ENCODE measurements at regions not wholly inside any gene's neighbourhood (a gene's known extent, or its start where the extent isn't known, plus 50 kb on each side); places are given as distances from the start of the nearest gene placed in this dataset.

DNA sequence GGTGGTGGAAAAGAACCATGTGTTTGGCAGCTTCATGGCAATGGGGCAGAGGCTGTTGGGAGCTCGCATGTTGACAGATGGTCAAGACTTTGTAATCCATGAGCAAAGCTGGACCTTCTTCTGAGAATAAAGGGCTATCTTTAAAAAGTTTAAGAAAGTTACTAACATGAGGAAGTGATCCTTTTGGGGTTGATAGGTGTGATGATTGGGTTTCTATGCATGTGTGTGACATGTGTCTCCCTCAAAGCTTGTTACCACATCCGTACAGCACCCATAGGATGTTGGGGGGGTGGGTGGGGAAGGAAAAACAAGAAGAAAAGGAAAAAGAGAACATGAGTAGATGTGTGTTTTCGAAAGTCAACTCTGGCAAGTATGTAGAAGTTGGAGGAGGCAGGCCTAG lies 123.0 kb upstream of the TLR3 start:
- H3K36me3 ChIP-seq: no peaks in the 10 kb centered on the region
- H3K4me3 ChIP-seq: no peak overlapping the region
- no peaks in the 10 kb centered on the region for H3K9me3 ChIP-seq
- in situ Hi-C loops (cut with MboI; ENCODE audit: low pct_ligation_motif_present in 1 of 4, low pct_unique_long_range_greater_than_20kb in 1 of 4, low sequenced_read_pairs in 3 of 4): no loop called here
- H3K27me3 ChIP-seq: no peaks in the 10 kb centered on the region
- intact Hi-C loops (cut with DNase I; ENCODE audit: low total_unique reads): no loop called here
- no peak for TF ChIP-seq POLR2AphosphoS5 (IDR thresholded peaks at IDR 0.05)
- TF ChIP-seq, protein P1, sequence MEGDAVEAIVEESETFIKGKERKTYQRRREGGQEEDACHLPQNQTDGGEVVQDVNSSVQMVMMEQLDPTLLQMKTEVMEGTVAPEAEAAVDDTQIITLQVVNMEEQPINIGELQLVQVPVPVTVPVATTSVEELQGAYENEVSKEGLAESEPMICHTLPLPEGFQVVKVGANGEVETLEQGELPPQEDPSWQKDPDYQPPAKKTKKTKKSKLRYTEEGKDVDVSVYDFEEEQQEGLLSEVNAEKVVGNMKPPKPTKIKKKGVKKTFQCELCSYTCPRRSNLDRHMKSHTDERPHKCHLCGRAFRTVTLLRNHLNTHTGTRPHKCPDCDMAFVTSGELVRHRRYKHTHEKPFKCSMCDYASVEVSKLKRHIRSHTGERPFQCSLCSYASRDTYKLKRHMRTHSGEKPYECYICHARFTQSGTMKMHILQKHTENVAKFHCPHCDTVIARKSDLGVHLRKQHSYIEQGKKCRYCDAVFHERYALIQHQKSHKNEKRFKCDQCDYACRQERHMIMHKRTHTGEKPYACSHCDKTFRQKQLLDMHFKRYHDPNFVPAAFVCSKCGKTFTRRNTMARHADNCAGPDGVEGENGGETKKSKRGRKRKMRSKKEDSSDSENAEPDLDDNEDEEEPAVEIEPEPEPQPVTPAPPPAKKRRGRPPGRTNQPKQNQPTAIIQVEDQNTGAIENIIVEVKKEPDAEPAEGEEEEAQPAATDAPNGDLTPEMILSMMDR (IDR thresholded peaks at IDR 0.05): no peak
- no peak for TF ChIP-seq EP300 (IDR thresholded peaks at IDR 0.05; ENCODE audit: low read depth)
- TF ChIP-seq POLR2A (IDR thresholded peaks at IDR 0.05): no peak
- no peaks in the 10 kb centered on the region for H3K4me1 ChIP-seq
- no peak overlapping the region for H3K27ac ChIP-seq
- 74 to 81% methylated on average over 3 of the region's 3 CpGs for WGBS, 2 donors (ENCODE audit: low coverage in 1 of 2)
- no peak for DNase-seq

DNA sequence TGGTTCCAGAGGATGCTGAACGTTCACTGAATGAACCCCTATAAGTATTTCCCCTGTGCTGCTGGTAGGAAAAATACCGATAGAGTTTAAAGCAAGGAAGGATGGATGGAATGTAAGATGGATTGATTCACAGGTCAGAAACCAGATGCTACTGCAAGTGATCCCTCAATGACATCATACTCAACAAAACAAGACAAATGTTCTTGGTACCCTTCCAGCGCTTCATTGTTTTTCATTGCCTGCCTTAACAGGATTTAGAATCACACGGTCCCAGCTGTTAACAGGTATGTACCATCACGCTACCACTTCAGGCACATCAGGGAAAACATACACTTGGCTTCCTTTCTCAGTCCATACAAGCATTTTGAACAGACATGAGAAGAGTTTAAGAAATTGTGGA lies 118.1 kb upstream of the TLR3 start:
- TF ChIP-seq EP300 (IDR thresholded peaks at IDR 0.05; ENCODE audit: low read depth): no peak
- TF ChIP-seq, protein P1 (IDR thresholded peaks at IDR 0.05): no peak
- TF ChIP-seq POLR2AphosphoS5 (IDR thresholded peaks at IDR 0.05): no peak
- no peak for TF ChIP-seq POLR2A (IDR thresholded peaks at IDR 0.05)
- no peak for DNase-seq
- Histone ChIP-seq H3K4me1 (no peaks in the 10 kb centered on the region), H3K9me3 (no peaks in the 10 kb centered on the region), H3K27me3 (peaks cover under 1% of the 10 kb centered on the region), H3K27ac (no peak overlapping the region), H3K4me3 (no peak overlapping the region), H3K36me3 (no peaks in the 10 kb centered on the region)
- WGBS, 2 donors (ENCODE audit: low coverage in 1 of 2): 84 to 89% methylated on average over 4 to 5 of the region's 5 CpGs
- in situ Hi-C loops (cut with MboI; ENCODE audit: low pct_ligation_motif_present in 1 of 4, low pct_unique_long_range_greater_than_20kb in 1 of 4, low sequenced_read_pairs in 3 of 4) (no loop called here), intact Hi-C loops (cut with DNase I; ENCODE audit: low total_unique reads) (no loop called here)

DNA sequence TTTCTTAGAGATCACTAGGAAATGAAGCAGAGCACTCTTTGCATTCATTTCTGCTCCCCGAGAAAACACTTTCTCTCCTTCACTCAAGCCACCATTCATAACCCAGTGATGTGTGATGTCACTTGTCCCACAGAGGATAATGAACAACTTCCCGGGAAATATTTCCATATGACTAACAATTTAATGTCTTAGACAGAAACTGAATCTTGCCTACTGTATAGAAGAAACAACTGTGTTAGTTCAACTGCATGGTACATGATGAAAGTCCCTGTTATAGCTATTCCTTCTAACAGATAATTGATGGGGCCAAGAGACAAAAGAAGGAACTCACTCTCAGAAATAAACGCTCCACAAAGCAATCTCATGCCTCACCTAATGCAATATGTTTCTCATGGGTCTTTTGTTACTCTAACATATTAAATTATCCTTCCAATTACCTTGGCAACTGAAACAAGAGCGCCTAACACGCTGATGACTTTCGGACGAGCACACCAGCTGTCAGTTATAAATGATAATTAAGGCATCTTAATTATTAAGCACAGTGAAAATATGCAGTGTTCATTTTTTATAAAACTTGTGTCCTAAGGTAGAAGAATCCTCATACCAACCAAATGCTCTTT lies 113.7 kb upstream of the TLR3 start:
- Histone ChIP-seq H3K4me3 (no peak overlapping the region), H3K27ac (no peak overlapping the region), H3K4me1 (no peaks in the 10 kb centered on the region), H3K36me3 (no peaks in the 10 kb centered on the region), H3K27me3 (peaks cover 8% of the 10 kb centered on the region), H3K9me3 (no peaks in the 10 kb centered on the region)
- 72 to 86% methylated on average over 7 of the region's 7 CpGs for WGBS, 2 donors (ENCODE audit: low coverage in 1 of 2)
- TF ChIP-seq POLR2AphosphoS5 (IDR thresholded peaks at IDR 0.05) (no peak), EP300 (IDR thresholded peaks at IDR 0.05; ENCODE audit: low read depth) (no peak), POLR2A (IDR thresholded peaks at IDR 0.05) (no peak)
- TF ChIP-seq, protein P1 (IDR thresholded peaks at IDR 0.05): no peak
- no peak for DNase-seq
- intact Hi-C loops (cut with DNase I; ENCODE audit: low total_unique reads) (no loop called here), in situ Hi-C loops (cut with MboI; ENCODE audit: low pct_ligation_motif_present in 1 of 4, low pct_unique_long_range_greater_than_20kb in 1 of 4, low sequenced_read_pairs in 3 of 4) (no loop called here)

DNA sequence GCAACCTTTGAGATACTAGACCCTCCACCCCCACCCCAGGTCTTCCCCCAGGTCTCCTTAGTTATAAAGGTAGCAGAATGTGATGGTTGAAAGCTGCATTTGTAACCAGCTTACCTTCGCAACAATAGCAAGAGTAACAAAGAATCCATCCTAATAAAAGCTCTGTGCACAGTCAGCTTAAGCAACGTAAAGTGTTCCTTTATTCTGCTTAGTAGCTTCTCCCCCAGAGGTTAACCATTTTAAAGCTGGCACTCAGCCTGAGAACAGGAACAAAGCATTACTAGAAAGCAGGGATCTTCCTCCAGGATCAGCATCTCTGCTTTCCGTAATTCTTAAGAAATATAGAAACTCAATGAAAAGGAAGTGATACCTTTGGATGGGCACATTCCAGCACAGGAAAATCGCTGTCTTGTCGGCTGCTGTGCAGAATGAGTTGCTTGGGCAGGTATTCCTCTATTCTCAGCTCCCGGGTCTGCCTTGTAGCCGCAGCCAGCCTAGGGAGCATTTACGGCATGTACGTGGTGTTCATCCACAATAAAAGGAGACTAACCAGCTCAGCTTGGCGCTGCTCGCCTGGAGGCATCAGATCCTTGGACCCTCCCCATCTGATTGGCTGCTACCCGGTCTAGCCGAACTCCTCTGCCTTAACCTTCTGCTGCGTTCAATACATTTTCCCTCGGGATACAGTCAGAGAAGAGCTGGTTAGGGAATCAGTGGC lies 113.0 kb upstream of the TLR3 start:
- TF ChIP-seq, protein P1 (IDR thresholded peaks at IDR 0.05): no peak
- no peak for TF ChIP-seq POLR2A (IDR thresholded peaks at IDR 0.05)
- no peak for TF ChIP-seq POLR2AphosphoS5 (IDR thresholded peaks at IDR 0.05)
- TF ChIP-seq EP300 (IDR thresholded peaks at IDR 0.05; ENCODE audit: low read depth): no peak
- 59 to 67% methylated on average over 12 to 15 of the region's 15 CpGs for WGBS, 2 donors (ENCODE audit: low coverage in 1 of 2)
- DNase-seq: no peak
- H3K4me3 ChIP-seq: no peak overlapping the region
- no peak overlapping the region for H3K27ac ChIP-seq
- in situ Hi-C loops (cut with MboI; ENCODE audit: low pct_ligation_motif_present in 1 of 4, low pct_unique_long_range_greater_than_20kb in 1 of 4, low sequenced_read_pairs in 3 of 4): no loop called here
- H3K9me3 ChIP-seq: no peaks in the 10 kb centered on the region
- peaks cover 8% of the 10 kb centered on the region for H3K27me3 ChIP-seq
- H3K4me1 ChIP-seq: no peaks in the 10 kb centered on the region
- H3K36me3 ChIP-seq: no peaks in the 10 kb centered on the region
- intact Hi-C loops (cut with DNase I; ENCODE audit: low total_unique reads): no loop called here
